Colon (tissue), 2 donors: ENCODE measurements at regions not wholly inside any gene's neighbourhood (a gene's known extent, or its start where the extent isn't known, plus 50 kb on each side); places are given as distances from the start of the nearest gene placed in this dataset.
A peak's percentile ranks its signal among the peaks of the same experiment; 100 is the strongest.

Experiments used
- FAIRE-seq: peaks from 2 replicates; lab custom pipeline; 2012; peaks lifted over from hg19 to GRCh38; lab: Jason Lieb, UNC
- donor health status: control.
- donor health status: control.

DNA sequence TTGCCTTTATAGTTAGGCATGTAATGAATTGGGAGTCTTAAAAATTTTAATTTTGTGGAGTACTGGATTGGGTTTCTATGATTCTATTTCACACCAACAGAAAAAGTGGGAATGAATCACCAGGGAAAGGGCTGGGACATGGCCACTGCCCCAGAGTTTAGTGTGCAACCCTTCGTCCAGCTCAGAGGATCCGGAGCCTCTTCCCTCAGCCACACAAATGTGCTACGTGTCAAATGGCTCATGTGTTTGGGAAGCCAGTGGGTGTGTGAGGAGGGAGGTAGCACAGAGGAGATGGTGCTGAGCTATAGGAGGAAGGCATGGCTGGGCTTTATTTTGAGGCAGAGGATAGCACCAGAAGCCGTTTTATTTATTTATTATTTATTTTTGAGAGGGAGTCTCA is 247.3 kb downstream of the SIPA1L2 start:
- no peak for FAIRE-seq

DNA sequence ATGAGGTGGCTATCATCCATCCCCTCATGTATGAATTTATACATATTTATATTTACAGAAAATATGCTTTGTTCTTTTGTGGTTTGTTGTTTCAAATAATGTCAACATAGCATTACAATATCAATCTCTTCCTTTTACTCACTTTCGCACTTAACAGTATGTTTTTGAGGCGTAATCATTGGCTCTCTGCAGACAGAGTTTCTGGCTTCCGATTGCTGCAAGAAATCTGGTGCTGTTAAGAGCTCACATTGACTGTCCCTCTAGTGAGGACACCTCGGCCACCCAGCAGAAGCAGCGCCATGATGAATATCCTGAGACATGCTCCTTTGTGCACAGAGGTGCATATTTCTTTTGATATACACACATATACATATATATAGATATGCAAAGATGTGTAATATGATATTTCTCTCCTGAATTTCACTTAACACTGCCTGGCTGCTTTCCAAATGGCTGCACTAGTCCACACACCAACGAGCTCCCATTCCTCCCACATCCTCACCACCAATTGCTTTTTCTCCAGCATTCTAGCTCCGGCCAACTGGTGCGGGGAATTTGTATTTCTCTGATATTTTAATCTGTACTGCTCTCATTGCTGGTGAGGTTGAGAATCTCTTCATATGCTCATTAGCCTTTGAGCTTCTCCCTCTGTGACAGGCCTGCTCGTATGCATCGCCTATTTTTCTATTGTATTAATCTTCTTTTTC is 248.4 kb downstream of the SIPA1L2 start:
- FAIRE-seq, result no peak

DNA sequence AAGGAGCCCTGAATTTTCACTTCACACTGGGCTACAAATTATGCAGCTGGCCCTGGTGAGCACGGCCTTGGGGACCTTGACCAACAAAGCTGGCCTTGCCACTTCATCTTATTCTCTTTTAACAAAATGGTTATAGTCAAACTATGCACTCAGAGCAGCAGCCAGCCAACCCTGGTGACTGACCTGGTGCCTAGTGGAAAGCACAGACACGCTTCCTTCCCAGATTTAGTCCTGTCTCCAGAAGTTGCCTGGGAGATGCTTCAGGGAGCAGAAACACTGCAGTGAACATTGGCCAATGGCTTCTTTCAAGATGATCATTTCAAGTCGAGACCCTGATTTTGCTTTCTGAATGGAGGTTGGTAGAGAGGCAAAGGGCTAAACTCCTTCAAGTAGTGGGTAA is 249.3 kb downstream of the SIPA1L2 start:
- no peak for FAIRE-seq

DNA sequence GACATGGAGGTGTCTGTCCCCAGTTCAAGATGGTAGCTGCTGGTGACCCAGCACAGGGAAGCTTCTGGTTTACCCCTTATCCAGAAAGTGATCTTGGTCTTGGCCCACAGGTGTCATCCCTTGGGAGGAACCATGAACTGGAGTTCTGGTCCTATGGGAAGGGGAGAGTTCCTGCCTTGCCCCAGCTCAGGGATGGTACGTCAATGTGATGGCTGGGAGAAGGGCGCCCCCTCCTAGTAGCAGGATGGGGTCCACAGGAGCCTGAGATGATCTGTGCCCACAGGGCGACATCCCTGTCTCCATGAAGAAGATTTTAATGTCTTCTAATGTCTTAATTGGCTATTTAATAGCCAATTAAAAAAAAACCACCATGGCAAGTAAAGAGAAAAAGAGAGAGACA is 249.8 kb downstream of the SIPA1L2 start:
- no peak for FAIRE-seq

DNA sequence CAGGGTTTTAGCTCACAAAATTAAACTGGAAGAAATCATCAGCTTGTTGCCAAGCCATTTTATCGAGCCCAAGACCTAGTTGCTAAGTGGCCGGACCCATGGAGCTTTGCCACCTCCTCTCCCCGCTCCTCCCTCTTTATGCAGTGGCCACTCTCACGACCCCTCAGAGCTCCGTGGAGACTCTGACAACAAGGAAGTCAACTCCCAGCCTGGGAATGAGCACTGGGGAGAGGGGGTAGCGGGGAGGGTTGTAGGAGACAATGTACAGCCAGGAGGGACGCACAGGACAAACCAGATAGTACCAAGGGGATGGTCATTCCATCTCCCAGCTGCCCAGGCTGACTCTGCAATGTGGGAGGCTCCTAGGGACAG is 250.9 kb downstream of the SIPA1L2 start:
- FAIRE-seq, result no peak

DNA sequence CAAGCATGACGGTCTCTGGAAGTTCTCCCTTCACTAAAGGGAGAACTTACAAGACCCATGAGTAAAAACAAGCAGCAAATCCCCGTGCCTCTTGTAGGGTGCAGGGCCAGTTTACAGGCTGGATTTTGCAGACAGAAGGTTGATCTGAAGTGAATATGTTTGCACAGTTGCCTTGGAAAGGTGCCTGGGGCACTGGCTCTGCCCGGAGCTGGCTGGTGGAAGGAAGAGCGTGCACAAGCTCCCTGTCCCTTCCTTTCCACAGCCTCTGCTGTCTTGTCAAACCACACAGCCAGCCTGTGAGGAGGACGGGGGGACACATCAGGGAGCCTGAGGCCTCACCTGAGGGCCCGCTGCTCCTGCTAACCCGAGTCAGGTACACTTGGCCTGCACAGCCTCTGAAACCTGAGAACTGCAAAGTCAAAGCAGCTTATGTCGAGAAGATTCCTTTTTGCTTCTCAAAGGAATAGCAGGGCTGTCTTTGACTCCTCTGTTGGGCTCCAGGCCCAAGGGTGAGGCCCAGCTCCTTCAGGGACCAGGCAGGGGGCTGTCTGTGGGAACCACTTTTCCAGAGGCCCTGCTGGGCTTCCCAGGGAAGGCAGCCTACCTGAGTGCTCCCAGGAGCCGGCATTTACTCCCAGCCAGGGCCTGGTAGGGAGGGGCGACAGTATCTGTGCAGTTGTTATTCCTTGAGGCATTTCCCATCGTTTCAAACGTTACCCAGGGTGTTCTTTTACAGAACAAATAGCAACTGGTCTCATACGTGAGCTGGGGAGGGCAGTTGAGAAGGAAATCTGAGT is 251.5 kb downstream of the SIPA1L2 start:
- no peak for FAIRE-seq

DNA sequence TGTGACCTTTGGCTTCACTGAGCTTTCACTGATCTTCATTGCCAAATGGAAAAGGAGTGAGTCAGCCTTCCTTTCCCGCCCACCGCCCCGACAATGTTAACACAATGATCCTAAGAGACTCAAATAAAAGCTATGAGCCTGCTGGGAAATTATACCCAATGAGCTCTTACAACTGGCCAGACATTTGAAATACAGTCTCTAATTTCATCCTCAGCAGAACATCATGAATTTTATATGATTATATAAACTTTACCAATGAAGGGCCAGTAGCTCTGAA is 252.5 kb downstream of the SIPA1L2 start:
- FAIRE-seq, result no peak

DNA sequence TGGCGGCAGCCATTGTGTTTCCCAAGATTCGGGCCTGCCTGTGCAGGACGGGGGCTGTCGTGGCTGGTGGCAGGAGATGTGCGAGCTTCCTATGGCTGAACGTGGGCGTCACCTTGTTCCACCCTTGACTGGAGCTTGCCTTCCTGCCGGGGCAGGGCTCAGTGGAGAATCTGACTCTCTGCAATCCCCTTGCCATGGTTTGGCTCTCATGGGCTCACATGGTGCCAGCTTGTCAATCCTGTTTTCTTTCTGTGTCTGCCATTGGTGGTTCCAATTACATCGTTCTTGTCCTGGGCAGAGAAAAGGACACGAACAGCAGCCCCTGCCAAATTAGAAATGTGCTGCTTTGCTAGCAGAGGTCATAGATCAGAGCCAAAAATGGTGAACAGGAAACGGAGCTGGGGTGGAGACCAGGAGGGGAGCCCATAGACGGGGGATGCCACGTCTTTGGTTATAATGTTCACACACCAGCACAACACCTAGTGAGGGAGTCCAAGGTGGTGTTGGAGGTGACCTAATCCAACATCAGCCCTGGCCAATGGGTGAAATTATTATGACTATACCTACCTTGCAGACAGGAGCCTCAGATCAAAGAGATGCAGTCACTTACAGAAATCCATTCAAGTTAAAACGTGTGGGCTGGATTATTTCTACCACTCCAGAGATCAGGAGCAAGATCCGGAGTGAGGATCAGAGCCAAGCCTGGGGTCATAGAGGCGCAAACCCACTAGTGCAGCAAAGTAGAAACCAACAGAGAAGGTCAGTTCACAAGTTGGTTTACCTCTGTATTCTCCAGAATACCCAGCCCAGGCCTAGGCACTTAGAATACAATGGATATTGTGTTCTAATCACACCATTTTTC is 253.1 kb downstream of the SIPA1L2 start:
- no peak for FAIRE-seq

DNA sequence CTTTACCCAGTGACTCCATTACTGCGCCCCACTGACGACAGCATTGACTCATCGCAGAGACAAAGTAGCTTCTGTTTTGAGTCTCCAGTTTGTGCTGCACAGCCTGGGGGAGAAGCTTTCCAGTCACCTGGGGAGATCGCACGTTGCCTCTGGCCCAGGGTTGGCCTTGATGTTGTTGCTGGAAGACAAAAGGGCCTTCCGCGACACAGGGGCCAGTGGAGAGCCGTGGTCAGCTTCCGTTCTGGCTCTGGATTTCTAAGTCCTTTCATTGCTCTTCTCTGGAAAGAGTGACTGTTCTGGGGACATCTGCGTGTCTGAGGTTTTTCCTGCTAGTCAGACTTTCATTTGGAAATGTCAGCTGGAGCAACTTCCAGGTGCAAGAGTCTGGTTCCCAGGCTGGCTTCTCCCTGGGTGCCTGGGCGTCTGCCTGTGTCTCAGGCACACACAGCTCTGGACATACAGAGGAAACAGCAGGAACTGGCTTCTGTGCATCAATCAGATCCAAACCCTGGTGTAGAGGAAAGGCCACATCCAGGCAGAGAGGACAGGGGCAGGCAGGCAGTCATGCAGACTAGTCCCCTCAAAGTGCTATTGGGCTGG is 257.0 kb downstream of the SIPA1L2 start:
- no peak for FAIRE-seq

DNA sequence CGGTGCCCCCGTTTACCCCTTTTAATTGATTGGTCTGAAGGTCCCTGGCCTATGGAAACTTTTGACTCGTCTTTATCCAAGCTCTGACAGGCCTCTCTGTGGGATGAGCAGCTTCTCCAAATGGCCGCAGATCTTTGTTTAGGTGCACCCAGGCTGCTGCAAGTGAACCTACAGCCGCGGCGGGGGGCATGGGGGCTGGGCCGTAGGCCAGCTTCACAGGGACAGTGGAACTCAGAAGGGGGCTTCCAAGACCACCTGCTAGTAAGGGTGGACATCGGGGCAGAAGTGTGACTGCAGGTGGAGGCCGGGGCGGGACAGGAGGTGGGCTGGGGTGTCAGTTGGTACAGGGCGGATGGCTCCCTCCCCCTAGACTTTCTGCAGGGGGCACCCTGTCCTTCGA is 257.5 kb downstream of the SIPA1L2 start:
- FAIRE-seq, result no peak

DNA sequence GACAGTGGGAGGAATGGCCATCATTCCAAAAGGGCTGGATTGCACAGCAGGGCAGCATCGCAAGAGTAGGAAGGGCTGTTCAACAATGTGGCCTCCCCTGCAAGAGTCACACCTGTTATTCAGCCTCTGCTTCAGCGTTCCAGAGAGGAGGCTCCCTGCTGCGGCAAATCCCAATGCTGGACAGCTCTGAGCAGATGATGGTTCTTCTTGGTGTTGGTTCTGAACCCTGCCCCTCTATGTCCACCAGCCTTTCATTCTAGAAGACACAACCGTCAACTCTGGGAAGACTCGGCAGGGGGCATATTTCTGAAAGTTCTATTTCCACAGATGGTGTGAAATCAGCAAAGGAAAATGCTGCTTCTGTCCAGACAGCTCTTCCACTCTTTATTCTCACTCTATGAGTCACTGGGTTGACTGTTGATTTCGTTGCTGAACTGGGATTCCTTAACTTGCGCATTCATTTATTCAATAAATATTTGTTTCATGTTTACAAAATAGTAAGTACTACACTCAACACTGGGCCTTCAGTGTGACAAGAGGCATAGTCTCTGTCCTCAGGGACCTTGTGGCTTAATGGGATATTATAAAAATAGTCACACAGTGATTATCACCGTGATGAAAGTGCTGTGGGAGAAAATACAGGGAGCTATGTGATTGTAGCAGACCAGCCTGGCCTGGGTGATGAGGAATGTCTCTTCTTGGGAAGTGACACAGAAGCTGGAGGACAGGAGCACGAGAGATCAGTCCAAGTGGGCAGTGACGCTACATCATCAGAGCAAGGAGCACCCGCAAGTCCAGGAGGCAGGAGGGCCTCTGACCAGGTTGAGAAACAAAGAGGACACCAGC is 260.3 kb downstream of the SIPA1L2 start:
- FAIRE-seq, result no peak

DNA sequence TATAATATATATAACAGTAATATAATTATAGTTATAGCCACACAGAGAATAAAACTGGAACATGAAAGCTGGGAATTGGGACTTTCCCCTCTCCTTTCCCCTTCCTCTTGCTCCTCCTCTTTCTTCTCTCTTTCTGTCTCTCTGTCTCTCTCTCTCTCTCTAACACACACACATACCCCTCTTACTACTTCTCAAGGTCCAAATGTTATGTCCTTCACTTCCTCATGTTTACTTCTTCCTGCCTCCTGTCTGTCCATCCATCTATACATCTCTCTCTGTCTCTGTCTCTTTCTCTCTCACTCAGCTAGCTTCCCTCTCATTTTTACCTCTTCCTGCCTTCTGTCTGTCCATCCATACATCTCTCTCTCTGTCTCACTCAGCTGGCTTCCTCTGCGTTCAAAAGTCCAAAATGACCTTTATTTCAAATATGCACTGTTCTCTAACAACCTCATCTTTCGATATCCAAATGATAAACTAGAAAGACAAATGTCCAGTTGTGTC is 261.1 kb downstream of the SIPA1L2 start:
- no peak for FAIRE-seq

DNA sequence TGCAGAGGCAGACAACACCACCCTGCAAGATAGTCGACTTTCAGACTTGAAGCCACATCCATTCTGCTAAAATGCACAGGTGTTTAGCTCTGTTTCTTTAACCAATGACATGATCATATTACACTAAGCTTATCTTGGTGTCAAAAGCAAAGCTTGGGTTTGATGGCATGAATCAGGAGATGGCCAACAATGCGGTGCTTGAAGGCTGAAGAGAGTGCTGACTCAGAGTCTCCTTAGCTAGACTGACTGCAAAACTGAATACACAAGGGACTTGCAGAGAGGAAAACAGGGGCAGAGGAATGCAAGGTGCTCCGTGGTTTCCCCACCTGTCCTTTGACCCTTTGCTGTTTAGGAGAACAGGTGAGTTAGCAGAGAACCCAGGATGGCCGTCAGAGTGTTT is 262.6 kb downstream of the SIPA1L2 start:
- FAIRE-seq, result no peak

DNA sequence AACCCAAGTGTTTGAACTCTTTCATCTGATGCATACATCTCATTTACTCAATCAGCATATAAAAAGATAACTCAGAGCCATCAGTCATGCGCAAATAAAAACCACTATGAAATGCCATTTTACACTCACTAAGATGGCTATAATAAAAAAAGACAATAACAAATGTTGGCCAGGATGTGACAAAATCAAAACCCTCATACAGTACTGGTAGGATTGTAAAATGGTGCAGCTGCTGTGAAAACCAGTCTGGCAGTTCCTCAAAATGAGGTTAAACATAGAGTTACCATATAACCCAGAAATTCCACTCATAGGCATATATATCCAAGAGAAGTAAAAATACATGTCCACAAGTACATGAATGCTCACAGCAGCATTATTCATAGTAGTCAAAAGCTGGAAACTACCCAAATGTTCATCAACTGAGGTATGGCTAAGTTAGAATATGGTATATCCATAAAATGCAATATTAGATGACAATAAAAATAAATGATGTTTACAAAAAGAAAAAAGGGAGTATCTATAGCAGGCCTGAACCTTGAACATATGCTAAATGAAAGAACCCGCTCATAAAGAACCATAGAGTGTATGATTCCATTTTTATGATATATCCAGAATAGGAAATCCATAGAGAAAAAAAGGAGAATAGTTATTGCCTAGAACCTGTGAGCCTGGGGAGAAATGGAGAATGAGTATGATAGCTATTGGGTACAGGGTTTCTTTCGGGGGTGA is 265.1 kb downstream of the SIPA1L2 start:
- peak; percentile 66 for FAIRE-seq

DNA sequence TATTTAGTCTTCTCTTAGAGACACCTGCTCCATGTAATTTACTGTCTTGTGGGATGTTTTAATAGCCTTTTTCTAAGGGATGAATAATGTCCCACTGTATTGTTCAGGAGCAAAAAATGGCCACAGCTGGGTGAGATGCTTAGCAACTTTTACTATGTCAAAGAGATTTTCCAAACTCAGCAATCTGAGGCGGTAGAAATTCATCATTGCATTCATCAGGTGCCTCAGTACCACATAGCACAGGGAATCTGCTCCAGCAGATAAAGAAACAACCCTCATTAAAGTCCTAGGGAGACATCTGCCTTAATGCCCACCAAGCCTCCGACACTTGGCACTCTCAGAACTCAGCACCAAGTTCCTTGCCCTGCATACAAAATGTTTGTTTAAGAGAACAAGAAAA is 266.9 kb downstream of the SIPA1L2 start:
- no peak for FAIRE-seq

DNA sequence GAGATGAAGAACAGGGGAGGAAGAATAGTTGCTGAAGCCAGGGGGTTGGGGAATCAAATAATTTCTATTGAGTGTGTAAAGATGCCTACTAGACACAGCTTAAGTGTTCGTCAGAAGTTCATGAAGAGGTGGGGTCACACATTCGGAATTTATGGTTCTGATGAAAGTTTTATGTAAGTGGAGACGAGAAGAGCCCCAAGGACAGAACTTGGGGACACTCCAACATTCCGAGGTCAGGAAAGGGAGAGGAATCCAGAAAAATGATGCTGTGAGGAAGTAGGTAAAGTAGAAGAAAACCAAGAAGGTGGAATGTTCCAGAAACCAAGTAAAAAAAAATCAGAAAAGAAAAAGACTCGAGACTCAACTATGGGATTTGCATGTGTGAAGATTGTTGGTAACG is 272.5 kb downstream of the SIPA1L2 start:
- FAIRE-seq, result no peak

DNA sequence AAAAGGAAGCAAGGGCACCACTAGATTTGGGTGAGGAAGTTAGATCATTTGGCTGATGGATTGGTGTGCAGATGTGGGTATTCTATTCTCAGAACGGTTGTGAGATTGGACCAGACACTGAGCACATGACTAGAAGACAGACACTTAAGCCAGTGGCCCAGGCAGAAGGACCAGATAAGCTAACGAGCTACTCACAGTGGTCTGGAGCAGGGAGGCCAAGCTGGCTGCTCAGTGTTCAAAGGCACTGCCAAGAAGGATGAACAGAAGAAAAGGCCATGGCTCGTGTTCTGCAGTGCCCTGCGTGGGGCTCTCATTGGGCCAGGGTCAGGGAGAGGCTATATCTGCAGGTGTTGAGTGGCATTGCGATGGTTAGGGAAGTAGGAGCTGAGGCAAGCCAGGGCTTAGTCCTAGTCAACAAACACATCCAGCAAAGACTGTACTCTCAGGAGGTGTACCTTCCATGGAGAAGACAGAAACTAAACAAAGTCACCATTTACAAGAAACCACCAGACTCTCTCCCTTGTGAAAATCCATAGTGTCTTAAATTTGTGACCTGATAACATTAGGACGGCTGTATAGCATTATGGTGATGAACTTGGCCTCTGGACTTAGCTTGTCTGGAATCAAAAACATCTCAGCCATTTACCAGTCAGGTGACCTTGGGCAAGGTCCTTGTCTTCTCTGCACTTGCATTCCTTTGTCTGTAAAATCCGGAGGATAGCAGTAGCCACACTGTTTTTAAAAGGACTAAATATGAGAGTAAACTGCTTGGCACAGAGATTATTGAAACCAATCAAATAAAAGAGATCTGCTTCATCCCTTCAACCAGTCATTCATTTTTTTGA is 274.5 kb downstream of the SIPA1L2 start:
- no peak for FAIRE-seq

DNA sequence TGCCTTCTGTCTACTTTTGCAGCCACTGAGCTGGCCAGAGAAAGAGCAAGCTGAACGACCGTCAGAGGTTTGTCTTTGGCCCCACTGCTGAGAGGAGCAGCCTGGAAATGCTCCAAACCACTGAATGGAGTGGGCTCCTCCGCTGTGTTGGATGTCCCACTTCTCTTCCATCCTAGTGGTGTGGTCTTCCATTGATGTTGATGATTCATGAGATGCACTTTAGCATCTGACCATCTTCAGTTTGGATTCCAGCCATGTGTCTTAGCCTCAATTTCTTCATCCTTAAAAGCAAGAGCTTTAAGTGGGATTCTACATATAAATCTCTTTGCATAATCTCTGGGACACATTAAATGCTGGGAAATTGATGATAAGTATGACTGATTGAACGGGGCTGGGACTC is 276.9 kb downstream of the SIPA1L2 start:
- FAIRE-seq, result no peak

DNA sequence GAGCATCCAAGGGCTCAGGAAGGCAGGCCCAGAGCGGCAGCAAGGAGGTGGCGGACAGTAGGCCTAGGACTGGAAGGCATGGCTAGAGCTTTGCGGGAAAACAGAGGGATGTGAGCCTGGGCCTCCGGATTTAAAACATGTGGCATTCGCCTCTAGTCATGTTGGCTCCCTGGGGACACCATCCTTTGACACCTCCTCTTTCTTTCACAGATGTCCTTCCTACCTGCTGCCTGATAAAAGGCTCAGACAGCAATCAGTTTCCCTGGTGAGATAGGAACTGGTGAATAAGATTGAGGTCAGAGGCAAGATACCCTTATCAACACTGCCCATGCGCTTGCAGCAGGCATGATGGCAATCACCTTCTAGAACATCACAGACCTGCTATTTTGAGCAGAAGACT is 277.6 kb downstream of the SIPA1L2 start:
- no peak for FAIRE-seq

DNA sequence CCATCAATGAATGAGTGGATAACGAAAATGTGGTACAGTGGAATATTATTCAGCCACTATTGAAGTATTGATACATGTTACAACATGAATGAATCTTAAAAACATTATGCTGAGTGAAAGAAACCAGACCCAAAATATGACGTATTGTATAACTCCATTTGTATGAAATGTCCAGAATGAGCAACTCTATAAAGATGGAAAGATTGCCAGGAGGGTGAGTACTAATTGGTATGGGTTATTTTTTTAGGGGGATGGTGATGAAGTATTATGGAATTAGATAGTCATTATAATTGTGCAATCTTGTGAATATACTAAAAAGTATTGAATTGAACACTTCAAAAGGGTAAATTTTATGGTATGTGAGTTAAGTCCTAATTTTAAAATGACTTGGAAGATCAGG is 278.6 kb downstream of the SIPA1L2 start:
- FAIRE-seq, result no peak
